Small intestine (tissue), 7 donors: ENCODE measurements at regions not wholly inside any gene's neighbourhood (a gene's known extent, or its start where the extent isn't known, plus 50 kb on each side); places are given as distances from the start of the nearest gene placed in this dataset.

Experiments used
- DNase-seq, 2 donors: peaks; one replicate each; pipeline versions ENCODE4 v3.0.0 to v3.0.0-alpha.2; 2013
- FAIRE-seq: peaks from 2 replicates; lab custom pipeline; 2012; peaks lifted over from hg19 to GRCh38; lab: Jason Lieb, UNC
- H3K27ac ChIP-seq, 3 donors: one replicate each; pipeline ENCODE4 v1.5.1; 2013; ENCODE audit warnings: low read length in 2 of 3, mild to moderate bottlenecking in 2 of 3, control low read depth in 1 of 3, inconsistent platforms in 1 of 3, low read depth in 1 of 3, moderate library complexity in 1 of 3
- H3K27me3 ChIP-seq, 3 donors: one replicate each; pipeline ENCODE4 v1.6.1; 2013; ENCODE audit warnings: low read length in 3 of 3, inconsistent platforms in 1 of 3; ENCODE audit not compliant: control insufficient read depth in 3 of 3, insufficient read depth in 3 of 3
- H3K36me3 ChIP-seq, 3 donors: one replicate each; pipeline ENCODE4 v1.6.1; 2013; ENCODE audit warnings: low read length in 3 of 3, inconsistent platforms in 1 of 3, low read depth in 1 of 3, mild to moderate bottlenecking in 1 of 3, moderate library complexity in 1 of 3; ENCODE audit not compliant: control insufficient read depth in 3 of 3, insufficient read depth in 2 of 3
- H3K4me1 ChIP-seq, 3 donors: one replicate each; pipeline ENCODE4 v1.6.1; 2013; ENCODE audit warnings: low read length in 2 of 3, inconsistent platforms in 1 of 3, low read depth in 1 of 3, mild to moderate bottlenecking in 1 of 3, moderate library complexity in 1 of 3; ENCODE audit not compliant: control insufficient read depth in 3 of 3, insufficient read depth in 2 of 3
- H3K4me3 ChIP-seq, 3 donors: one replicate each; pipeline ENCODE4 v1.5.1; 2013; ENCODE audit warnings: low read length in 3 of 3, control low read depth in 1 of 3, inconsistent platforms in 1 of 3, low read depth in 1 of 3, mild to moderate bottlenecking in 1 of 3, moderate library complexity in 1 of 3
- H3K9me3 ChIP-seq, 2 donors: one replicate each; pipeline ENCODE4 v1.6.1; 2013; ENCODE audit warnings: low read depth in 1 of 2, low read length in 1 of 2; ENCODE audit not compliant: control insufficient read depth in 2 of 2, insufficient read depth in 1 of 2
- WGBS, 3 donors: extraction: QIAGEN DNeasy Blood & Tissue Kit; methylation state at CpG; one replicate each; pipeline ENCODE4 v1.1.7; 2013; 5-methylcytosine and 5-hydroxymethylcytosine counted together
- donor health status: healthy with polysubstance abuse.
- donor health status: control.
- donor health status: control.
- donor health status: Bipolar disorder and iron deficiency.
- donor health status: healthy.

- Histone ChIP-seq H3K4me3 (no peak overlapping the region), H3K36me3 (no peaks in the 10 kb centered on the region), H3K27me3 (no peaks in the 10 kb centered on the region), H3K27ac (no peak overlapping the region), H3K9me3 (no peaks in the 10 kb centered on the region), H3K4me1 (no peaks in the 10 kb centered on the region)
- DNase-seq, result no peak
- no peak for FAIRE-seq
- 91 to 93% (median 92%) methylated on average over 4 of the region's 4 CpGs for WGBS, 3 donors
Measured at GRCh38 chr5:124349931-124350330, 396.5 kb downstream of the ZNF608 start.

- Histone ChIP-seq H3K9me3 (no peaks in the 10 kb centered on the region), H3K4me3 (no peak overlapping the region), H3K36me3 (no peaks in the 10 kb centered on the region), H3K27me3 (no peaks in the 10 kb centered on the region), H3K4me1 (no peaks in the 10 kb centered on the region), H3K27ac (no peak overlapping the region)
- DNase-seq (no peak), FAIRE-seq (no peak)
- 82 to 91% (median 83%) methylated on average over 5 of the region's 5 CpGs for WGBS, 3 donors
Measured at GRCh38 chr5:124343451-124343867, 403.0 kb downstream of the ZNF608 start.

- Histone ChIP-seq H3K9me3 (no peaks in the 10 kb centered on the region), H3K4me1 (no peaks in the 10 kb centered on the region), H3K36me3 (no peaks in the 10 kb centered on the region), H3K27me3 (no peaks in the 10 kb centered on the region), H3K4me3 (no peak overlapping the region), H3K27ac (no peak overlapping the region)
- DNase-seq (no peak), FAIRE-seq (no peak)
- 47 to 76% (median 69%) methylated on average over 1 of the region's 1 CpG for WGBS, 3 donors
Measured at GRCh38 chr5:124342986-124343385, 403.5 kb downstream of the ZNF608 start.

GRCh38 chr5:124342584-124342983 lies 403.9 kb downstream of the ZNF608 start:
- Histone ChIP-seq H3K4me3 (no peak overlapping the region), H3K4me1 (no peaks in the 10 kb centered on the region), H3K27me3 (no peaks in the 10 kb centered on the region), H3K9me3 (peaks cover 0 to 3% of the 10 kb centered on the region in 2 donors), H3K27ac (no peak overlapping the region), H3K36me3 (no peaks in the 10 kb centered on the region)
- no peak for DNase-seq
- WGBS, 3 donors, result 80 to 98% (median 94%) methylated on average over 7 of the region's 7 CpGs
- no peak for FAIRE-seq

GRCh38 chr5:124342027-124342471 lies 404.4 kb downstream of the ZNF608 start:
- no peak overlapping the region for H3K4me3 ChIP-seq
- no peaks in the 10 kb centered on the region for H3K4me1 ChIP-seq
- H3K9me3 ChIP-seq, result peaks cover 0 to 4% of the 10 kb centered on the region in 2 donors
- 49 to 78% (median 50%) methylated on average over 1 of the region's 1 CpG for WGBS, 3 donors
- H3K36me3 ChIP-seq, result no peaks in the 10 kb centered on the region
- DNase-seq, result no peak
- FAIRE-seq, result no peak
- no peaks in the 10 kb centered on the region for H3K27me3 ChIP-seq
- no peak overlapping the region for H3K27ac ChIP-seq

GRCh38 chr5:124341066-124341858 lies 405.2 kb downstream of the ZNF608 start:
- no peak overlapping the region for H3K4me3 ChIP-seq
- WGBS, 3 donors, result 57 to 78% (median 68%) methylated on average over 7 of the region's 7 CpGs
- no peak overlapping the region for H3K27ac ChIP-seq
- H3K9me3 ChIP-seq, result peaks cover 0 to 4% of the 10 kb centered on the region in 2 donors
- no peaks in the 10 kb centered on the region for H3K27me3 ChIP-seq
- no peaks in the 10 kb centered on the region for H3K4me1 ChIP-seq
- FAIRE-seq (no peak), DNase-seq (no peak)
- no peaks in the 10 kb centered on the region for H3K36me3 ChIP-seq

GRCh38 chr5:124337996-124338395 lies 408.4 kb downstream of the ZNF608 start:
- peaks cover 0 to 4% of the 10 kb centered on the region in 2 donors for H3K9me3 ChIP-seq

GRCh38 chr5:124333298-124333979 lies 413.0 kb downstream of the ZNF608 start:
- FAIRE-seq (no peak), DNase-seq (peak; percentile 16 to 45)
- Histone ChIP-seq H3K27me3 (no peaks in the 10 kb centered on the region), H3K4me3 (no peak overlapping the region), H3K36me3 (no peaks in the 10 kb centered on the region), H3K9me3 (peaks cover 0 to 11% of the 10 kb centered on the region in 2 donors), H3K4me1 (peaks cover 0 to 3% (median 0%) of the 10 kb centered on the region in 3 donors), H3K27ac (no peak overlapping the region)
- WGBS, 3 donors, result 64 to 88% (median 66%) methylated on average over 4 of the region's 4 CpGs

More at GRCh38 chr5:124337996-124338395, 408.4 kb downstream of the ZNF608 start:
- DNase-seq, result no peak
- FAIRE-seq, result no peak
- peaks cover 0 to 3% (median 0%) of the 10 kb centered on the region in 3 donors for H3K4me1 ChIP-seq
- H3K4me3 ChIP-seq, result no peak overlapping the region
- H3K27ac ChIP-seq, result no peak overlapping the region
- H3K36me3 ChIP-seq, result no peaks in the 10 kb centered on the region
- H3K27me3 ChIP-seq, result no peaks in the 10 kb centered on the region
